ENCODE measurements at regions not wholly inside any gene's neighbourhood (a gene's known extent, or its start where the extent isn't known, plus 50 kb on each side); places are given as distances from the start of the nearest gene placed in this dataset.

DNA sequence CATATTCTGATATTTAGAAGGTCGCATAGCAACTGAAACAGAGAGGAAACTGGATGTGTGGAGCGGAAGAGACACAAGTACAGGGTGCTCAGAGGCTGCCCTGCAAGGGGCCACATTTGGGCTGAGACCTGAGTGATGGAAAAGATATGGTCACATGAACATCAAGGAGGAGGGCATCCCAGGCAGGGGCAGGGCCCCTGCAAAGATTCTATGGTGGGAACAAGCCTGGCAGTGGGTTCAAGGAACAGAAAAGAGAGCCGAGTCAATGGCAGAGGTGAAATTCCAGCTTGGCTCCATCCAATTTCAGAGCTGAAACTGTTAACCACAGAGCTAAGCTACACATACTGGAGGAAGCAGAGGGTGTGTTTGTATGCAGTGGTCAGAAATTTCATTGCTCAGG lies 227.7 kb downstream of the PRDM2 start:
- intact Hi-C loops (cut with micrococcal nuclease): no loop called here
- peaks cover 11% of the 10 kb centered on the region; the same call in 1 of the 2 replicates for H3K27me3 ChIP-seq (ENCODE audit: low read length)
- H4K20me1 ChIP-seq (ENCODE audit: low read length): no peaks in the 10 kb centered on the region
- H2AFZ ChIP-seq (ENCODE audit: low read length): no peak overlapping the region
- no peak overlapping the region for H3K4me2 ChIP-seq (ENCODE audit: low read length)
- no peaks in the 10 kb centered on the region for H3F3A ChIP-seq (ENCODE audit: low read length, unreplicated experiment)
- H3K9ac ChIP-seq (ENCODE audit: low read length): no peak overlapping the region
- H3K4me3 ChIP-seq (ENCODE audit: low read length): no peak overlapping the region
- TF ChIP-seq EZH2 (IDR thresholded peaks at IDR 0.05; ENCODE audit: low read length, unreplicated experiment): no peak
- TF ChIP-seq, protein P1, sequence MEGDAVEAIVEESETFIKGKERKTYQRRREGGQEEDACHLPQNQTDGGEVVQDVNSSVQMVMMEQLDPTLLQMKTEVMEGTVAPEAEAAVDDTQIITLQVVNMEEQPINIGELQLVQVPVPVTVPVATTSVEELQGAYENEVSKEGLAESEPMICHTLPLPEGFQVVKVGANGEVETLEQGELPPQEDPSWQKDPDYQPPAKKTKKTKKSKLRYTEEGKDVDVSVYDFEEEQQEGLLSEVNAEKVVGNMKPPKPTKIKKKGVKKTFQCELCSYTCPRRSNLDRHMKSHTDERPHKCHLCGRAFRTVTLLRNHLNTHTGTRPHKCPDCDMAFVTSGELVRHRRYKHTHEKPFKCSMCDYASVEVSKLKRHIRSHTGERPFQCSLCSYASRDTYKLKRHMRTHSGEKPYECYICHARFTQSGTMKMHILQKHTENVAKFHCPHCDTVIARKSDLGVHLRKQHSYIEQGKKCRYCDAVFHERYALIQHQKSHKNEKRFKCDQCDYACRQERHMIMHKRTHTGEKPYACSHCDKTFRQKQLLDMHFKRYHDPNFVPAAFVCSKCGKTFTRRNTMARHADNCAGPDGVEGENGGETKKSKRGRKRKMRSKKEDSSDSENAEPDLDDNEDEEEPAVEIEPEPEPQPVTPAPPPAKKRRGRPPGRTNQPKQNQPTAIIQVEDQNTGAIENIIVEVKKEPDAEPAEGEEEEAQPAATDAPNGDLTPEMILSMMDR (conservative IDR thresholded peaks at IDR 0.05; ENCODE audit: low read depth, low read length): no peak
- TF ChIP-seq EZH2phosphoT487 (IDR thresholded peaks at IDR 0.05; ENCODE audit: borderline replicate concordance, low read length): no peak
- H3K79me2 ChIP-seq (ENCODE audit: low read length): no peaks in the 10 kb centered on the region
- BruUV-seq (replicated peaks): no TSS peak
- DNase-seq: no peak
- H3K4me1 ChIP-seq (ENCODE audit: insufficient read depth, low read length): no peaks in the 10 kb centered on the region
- CTCF ChIA-PET: no interaction called here
- no peaks in the 10 kb centered on the region for H3K36me3 ChIP-seq (ENCODE audit: low read depth, low read length)
- ATAC-seq: no peak
- H3K9me2 ChIP-seq (replicated peaks; ENCODE audit: low read length): no peaks in the 10 kb centered on the region
- H3K9me3 ChIP-seq (ENCODE audit: low read length): no peaks in the 10 kb centered on the region
- POLR2A ChIA-PET (ENCODE audit: unreplicated experiment): no interaction called here
- H3K27ac ChIP-seq (ENCODE audit: low read length): no peak overlapping the region

DNA sequence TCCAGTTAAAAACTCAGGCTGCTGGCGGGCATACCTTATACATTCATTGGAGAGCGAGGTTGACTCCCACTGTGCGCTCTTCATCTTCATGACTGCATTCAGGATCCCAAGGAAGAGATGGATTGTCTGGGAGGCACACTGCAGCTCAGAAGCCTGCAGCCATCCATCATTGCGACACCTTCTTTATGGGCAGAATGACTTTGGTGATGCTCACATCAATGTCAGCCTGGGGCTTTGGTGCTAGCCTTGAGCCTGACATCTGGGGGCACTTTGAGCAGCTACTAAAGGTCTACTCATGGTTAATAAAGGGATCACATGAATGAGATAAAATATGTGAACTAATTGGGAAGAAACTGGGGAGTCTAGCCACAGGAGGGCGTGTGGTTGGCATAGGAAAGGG lies 229.3 kb downstream of the PRDM2 start:
- H3K27ac ChIP-seq (ENCODE audit: low read length): no peak overlapping the region
- CTCF ChIA-PET: interaction anchor here (0.6 kb wide), 1 partner anchor 476 kb away, joined by 3 read pairs; no protein-coding TSS in a partner anchor
- H3F3A ChIP-seq (ENCODE audit: low read length, unreplicated experiment): no peaks in the 10 kb centered on the region
- no peaks in the 10 kb centered on the region for H3K36me3 ChIP-seq (ENCODE audit: low read depth, low read length)
- H3K4me1 ChIP-seq (ENCODE audit: insufficient read depth, low read length): no peaks in the 10 kb centered on the region
- no peak for ATAC-seq
- H3K4me2 ChIP-seq (ENCODE audit: low read length): no peak overlapping the region
- no peaks in the 10 kb centered on the region for H3K9me2 ChIP-seq (replicated peaks; ENCODE audit: low read length)
- H4K20me1 ChIP-seq (ENCODE audit: low read length): no peaks in the 10 kb centered on the region
- POLR2A ChIA-PET (ENCODE audit: unreplicated experiment): no interaction called here
- H2AFZ ChIP-seq (ENCODE audit: low read length): no peak overlapping the region
- no peaks in the 10 kb centered on the region for H3K9me3 ChIP-seq (ENCODE audit: low read length)
- H3K4me3 ChIP-seq (ENCODE audit: low read length): no peak overlapping the region
- DNase-seq: no peak
- no peak for TF ChIP-seq EZH2 (IDR thresholded peaks at IDR 0.05; ENCODE audit: low read length, unreplicated experiment)
- TF ChIP-seq, protein P1 (conservative IDR thresholded peaks at IDR 0.05; ENCODE audit: low read depth, low read length): no peak
- TF ChIP-seq EZH2phosphoT487 (IDR thresholded peaks at IDR 0.05; ENCODE audit: borderline replicate concordance, low read length): no peak
- H3K9ac ChIP-seq (ENCODE audit: low read length): no peak overlapping the region
- BruUV-seq (replicated peaks): no TSS peak
- intact Hi-C loops (cut with micrococcal nuclease): no loop called here
- no peaks in the 10 kb centered on the region for H3K79me2 ChIP-seq (ENCODE audit: low read length)
- peaks cover 23% of the 10 kb centered on the region for H3K27me3 ChIP-seq (ENCODE audit: low read length)

DNA sequence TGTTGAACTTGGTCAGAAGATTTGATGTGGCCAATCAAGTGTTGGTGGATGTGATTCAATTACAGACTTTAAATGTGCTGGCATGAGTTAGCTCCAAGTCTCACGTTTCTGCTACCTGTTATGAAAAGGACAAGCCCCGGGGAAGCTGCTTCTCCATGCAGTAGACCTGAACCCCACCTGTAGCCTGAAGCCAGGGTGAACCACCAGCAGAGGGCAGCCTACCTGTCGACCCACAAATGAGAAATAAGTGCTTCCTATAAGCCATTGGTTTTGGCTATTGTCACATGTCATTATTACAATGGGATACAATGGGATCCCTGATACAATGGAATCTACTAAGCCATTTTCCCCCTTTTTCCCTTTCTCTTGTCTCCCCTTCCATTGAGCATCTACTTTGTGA lies 230.2 kb downstream of the PRDM2 start:
- ChIA-PET POLR2A (ENCODE audit: unreplicated experiment) (no interaction called here), CTCF (no interaction called here)
- Histone ChIP-seq H3K9me3 (ENCODE audit: low read length) (no peaks in the 10 kb centered on the region), H3K27ac (ENCODE audit: low read length) (no peak overlapping the region), H3K4me1 (ENCODE audit: insufficient read depth, low read length) (no peaks in the 10 kb centered on the region), H2AFZ (ENCODE audit: low read length) (no peak overlapping the region), H3K4me3 (ENCODE audit: low read length) (no peak overlapping the region), H3K9me2 (replicated peaks; ENCODE audit: low read length) (no peaks in the 10 kb centered on the region), H3K4me2 (ENCODE audit: low read length) (no peak overlapping the region), H3K27me3 (ENCODE audit: low read length) (peaks cover 22% of the 10 kb centered on the region), H3K79me2 (ENCODE audit: low read length) (no peaks in the 10 kb centered on the region), H3K9ac (ENCODE audit: low read length) (no peak overlapping the region), H3F3A (ENCODE audit: low read length, unreplicated experiment) (no peaks in the 10 kb centered on the region), H4K20me1 (ENCODE audit: low read length) (no peaks in the 10 kb centered on the region), H3K36me3 (ENCODE audit: low read depth, low read length) (no peaks in the 10 kb centered on the region)
- intact Hi-C loops (cut with micrococcal nuclease): no loop called here
- no peak for TF ChIP-seq EZH2 (IDR thresholded peaks at IDR 0.05; ENCODE audit: low read length, unreplicated experiment)
- TF ChIP-seq, protein P1 (conservative IDR thresholded peaks at IDR 0.05; ENCODE audit: low read depth, low read length): peak; percentile 63
- no peak for TF ChIP-seq EZH2phosphoT487 (IDR thresholded peaks at IDR 0.05; ENCODE audit: borderline replicate concordance, low read length)
- DNase-seq: peak; percentile 27
- peak; percentile 46; the same call in 1 of the 2 replicates for ATAC-seq
- no TSS peak for BruUV-seq (replicated peaks)
